ENCODE measurements at regions not wholly inside any gene's neighbourhood (a gene's known extent, or its start where the extent isn't known, plus 50 kb on each side); places are given as distances from the start of the nearest gene placed in this dataset.

GRCh38 chr5:173781816-173782670 is 106.1 kb upstream of the CPEB4 start:
- peak; percentile 76 for DNase-seq (ENCODE audit: low spot score)

- DNase-seq (ENCODE audit: low spot score) = no peak
Observed at GRCh38 chr5:173782671-173783101, 105.5 kb upstream of the CPEB4 start.

DNA sequence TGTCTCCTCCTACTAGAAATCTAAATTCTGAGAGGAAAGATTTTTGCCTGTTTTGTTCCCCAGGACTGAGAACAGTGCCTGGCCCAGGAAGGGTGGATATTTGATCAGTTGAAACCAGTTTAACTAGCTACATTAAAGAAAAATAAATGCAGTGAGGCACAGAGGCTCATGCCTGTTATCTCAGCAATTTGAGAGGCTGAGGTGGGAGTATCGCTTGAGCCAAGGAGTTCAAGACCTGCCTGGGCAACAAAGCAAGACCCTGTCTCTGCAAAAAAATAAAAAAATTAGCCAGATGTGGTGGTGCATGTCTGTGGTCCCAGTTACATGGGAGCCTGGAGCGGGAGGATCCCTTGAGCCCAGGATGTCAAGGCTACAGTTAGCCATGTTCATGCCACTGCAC is 104.8 kb upstream of the CPEB4 start:
- no peak for DNase-seq (ENCODE audit: low spot score)

DNA sequence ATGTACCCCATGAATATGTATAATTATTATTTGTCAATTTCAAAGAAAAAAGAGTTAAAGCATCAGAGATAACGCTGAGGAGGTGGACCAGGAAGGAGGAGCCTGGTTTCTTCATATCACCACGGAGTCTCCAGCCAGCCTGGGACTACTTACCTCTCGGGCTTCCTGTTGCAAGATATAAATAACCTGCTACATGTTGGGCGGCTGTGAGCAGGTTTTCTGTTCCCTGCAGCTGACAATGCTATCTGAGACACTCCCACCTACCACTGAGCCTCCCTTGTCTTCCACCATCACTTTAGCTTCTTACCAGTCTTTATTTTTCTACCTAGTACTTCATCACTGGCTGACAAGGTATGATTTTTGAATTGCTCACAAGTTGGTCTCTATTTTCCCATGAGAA is 102.7 kb upstream of the CPEB4 start:
- no peak for DNase-seq (ENCODE audit: low spot score)

DNA sequence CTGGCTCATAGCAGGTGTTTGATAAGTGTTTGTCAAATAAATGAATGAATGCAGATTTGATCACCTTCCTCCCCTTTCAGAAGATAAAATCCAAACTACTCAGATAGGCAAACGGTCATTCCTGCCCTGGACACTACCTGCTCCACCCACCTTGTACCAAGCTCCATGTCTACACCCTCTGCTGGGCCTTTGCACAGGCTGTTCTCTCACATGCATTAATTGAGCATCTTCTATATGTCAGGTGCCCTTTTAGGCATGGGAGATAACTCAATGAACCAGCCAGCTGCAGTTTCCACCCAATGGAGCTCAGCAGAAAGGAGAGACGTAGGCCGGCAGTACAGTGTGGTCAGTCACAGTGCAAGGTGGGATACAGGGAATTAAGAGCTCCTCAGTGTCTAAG is 102.3 kb upstream of the CPEB4 start:
- no peak for DNase-seq (ENCODE audit: low spot score)

DNA sequence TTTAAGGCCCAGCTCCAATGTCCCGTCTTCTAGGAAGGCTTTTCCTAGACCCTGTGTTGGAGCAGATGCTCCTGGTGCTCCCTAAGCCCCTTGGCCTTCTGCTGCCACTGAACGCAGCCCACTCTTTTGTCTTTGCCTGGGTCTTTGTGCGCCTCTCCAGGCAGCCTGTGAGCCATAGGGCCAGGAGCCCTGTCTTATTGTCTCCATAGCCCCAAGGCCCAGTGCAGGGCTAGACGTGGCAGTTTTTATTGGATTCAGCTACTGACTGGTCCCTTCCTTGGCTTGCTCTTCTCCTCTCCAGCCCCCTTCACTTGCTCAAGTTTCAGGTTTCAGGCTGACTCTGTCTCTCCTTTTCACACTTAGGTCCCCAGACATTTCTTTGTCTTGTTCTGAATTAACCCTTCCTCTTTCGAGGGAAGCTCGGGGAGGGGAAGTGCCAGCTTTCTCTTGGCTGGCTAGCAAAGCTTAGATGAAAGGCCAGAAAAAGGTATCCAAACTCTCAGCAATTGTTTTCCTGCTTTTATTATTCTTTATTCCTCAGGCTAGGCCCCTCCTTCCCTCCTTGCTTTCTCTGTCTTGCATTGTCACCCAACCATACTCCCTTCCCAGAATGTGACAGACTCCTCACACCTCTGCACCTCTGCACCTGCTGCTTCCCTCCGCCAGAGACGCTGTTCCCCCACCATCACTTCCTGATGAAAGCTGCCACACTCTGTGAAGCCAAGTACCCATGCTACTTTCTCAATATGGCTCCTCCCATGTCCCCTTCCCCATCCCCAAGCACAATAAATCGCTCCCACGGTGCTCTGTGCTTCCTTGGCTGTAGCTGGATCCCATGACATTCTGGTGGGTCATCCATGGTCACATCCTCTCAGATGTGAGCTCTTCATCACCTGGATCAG is 101.6 kb upstream of the CPEB4 start:
- no peak for DNase-seq (ENCODE audit: low spot score)

GRCh38 chr5:173789031-173789920 is 98.9 kb upstream of the CPEB4 start:
- peak; percentile 16 for DNase-seq (ENCODE audit: low spot score)

DNA sequence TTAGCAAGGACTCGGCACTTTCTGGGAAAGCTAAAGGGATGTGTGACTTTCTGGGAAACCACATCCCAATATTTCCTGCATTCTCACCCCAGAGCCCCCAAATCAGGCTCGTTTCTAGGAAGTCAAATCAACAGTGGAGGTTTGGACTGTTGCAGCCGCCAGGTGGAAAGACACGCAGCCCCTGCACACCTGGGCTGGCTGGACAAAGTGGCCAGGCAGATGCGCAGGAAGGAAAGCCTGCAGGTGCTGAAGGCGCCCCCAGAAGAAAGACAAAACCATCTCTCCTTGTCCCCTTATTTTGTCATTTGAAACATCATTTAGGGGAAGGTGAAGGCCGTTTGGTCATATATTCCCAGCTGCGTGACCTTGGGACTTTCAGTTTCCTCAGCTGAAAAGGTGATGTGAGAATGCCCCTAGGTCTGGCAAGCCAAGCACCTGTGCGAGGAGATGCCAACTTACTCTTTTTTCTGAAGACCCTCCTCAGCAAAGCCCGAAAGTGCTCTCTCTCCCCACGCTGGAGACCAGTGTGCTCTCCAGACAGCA is 97.9 kb upstream of the CPEB4 start:
- DNase-seq (ENCODE audit: low spot score) = no peak

DNA sequence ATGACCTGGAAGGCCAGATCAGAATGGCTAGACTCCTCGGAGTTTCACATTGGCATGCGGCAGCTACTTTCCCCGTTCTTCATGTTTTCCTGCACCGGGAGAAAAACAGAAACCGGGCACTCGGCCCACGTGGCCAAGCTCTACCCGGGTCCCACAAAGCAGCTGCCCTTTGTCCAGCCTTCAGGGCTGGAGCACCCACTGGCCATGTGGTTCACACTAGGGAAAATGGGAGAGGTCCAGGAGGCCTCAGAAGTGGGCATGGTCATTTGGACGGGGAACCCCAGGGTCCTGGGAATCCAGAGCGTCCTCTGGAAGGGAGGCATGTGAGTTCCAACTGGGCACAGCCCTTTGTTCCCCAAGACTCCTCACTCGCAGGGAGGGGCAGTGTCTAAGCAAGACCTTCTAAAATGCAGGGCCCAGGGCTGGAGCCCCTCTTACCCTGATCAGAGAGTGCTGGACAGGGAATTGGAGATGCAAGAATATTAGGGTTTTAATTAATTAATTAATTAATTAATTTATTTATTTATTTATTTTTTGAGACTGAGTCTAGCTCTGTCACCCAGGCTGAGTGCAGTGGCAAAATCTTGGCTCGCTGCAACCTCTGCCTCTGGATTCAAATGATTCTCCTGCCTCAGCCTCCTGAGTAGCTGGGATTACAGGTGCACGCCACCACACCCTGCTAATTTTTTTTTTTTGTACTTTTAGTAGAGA is 97.2 kb upstream of the CPEB4 start:
- DNase-seq (ENCODE audit: low spot score) = no peak

- no peak for DNase-seq (ENCODE audit: low spot score)
Observed at GRCh38 chr5:173791878-173792277, 96.3 kb upstream of the CPEB4 start.

DNA sequence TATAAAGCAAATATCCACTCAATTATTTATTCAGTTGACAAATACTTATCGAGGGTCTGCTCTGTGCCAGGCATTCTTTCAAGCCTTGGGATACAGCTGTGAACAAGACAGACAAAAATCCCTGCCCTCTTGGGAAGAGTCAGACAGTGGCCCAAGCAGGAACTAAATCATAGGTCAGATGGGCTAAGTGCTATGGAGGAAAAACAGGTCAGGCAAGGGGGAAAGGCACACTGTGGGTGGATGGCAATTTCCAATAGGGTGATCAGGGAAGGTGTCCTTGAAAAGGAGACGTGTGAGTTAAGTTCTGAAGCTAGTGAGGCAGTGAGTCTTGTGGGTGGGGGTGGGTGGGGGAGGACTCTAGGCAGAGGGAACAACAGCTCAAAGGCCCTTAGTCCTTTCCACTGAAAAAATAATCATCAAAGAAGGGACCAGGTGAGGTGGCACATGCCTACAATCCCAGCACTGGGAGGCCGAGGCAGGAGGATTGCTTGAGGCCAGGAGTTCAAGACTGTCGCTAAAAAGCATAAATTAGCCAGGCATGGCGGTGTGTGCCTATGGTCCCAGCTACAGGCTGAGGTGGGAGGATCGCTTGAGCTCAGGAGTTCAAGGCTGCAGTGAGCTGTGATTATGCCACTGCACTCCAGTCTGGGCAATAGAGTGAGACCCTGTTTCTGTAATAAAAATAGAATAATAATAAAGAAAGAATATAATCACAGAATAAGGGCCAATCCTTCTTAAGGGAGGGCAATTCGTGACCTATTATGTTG is 95.2 kb upstream of the CPEB4 start:
- no peak for DNase-seq (ENCODE audit: low spot score)

DNA sequence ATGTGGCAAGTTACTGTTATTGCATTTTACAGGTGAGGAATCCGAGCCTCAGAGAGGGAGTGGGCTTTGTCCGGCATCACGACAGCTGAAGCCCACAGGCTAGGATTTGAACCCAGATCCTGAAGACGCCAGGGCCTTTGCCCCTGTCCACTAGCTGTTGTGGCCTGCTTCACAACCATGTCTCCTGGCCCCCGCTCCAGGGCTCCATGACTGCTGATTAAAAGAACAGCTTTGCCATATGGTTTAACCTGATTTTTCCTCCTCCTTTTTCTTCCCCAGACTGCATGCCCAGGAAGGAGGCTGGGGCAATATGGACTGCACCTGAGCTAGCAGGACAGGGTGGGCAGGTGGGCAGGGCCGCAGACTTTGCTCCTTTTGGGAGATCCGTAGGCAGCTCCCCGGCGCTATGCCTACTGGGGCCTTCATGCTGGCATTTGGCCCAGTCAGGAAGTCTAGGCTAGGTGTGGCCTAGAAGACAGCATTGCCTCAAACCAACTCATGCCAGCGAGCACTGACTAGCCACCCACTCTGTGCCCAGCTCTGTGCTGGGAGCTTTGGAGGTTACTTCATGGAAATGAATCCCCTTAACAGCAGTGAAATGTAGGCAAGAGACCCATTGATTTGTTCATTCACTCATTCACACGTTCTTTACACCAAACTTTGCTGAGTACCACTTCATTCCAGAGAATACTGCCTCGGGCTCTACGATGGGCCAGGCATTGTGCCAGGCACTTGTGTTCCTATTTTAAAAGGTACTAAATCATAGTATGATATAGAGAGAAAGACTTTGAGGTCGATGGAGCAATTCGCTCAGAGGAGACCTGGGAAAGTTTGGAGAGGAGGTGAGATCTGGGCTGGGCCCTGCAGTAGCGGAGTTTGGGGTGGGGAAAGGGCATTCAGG is 94.3 kb upstream of the CPEB4 start:
- DNase-seq (ENCODE audit: low spot score) = no peak

DNA sequence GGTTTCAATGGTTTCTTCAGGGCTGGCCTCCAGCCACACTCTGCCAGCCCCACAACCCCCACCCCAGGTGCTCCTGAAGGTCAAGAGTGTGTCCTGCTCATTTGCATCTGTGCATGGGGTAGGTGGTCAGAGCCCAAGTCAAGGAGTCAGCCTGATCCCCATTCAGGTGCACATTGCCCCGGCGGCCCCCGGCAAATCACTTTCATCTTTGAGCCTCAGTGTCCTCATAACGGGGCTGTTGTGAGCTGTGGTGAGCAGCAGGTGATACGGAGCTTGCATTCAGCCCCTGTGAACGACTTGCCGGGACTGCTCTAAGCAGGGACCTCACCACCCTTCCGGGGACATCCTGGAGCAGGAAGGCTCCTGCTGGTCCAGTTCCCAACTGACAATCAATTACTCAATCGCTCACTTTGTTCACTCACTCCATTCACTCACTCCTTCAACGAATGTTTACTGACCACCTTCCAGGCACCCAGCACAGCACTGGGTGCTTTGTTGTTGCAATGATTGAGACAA is 93.2 kb upstream of the CPEB4 start:
- DNase-seq (ENCODE audit: low spot score) = no peak

DNA sequence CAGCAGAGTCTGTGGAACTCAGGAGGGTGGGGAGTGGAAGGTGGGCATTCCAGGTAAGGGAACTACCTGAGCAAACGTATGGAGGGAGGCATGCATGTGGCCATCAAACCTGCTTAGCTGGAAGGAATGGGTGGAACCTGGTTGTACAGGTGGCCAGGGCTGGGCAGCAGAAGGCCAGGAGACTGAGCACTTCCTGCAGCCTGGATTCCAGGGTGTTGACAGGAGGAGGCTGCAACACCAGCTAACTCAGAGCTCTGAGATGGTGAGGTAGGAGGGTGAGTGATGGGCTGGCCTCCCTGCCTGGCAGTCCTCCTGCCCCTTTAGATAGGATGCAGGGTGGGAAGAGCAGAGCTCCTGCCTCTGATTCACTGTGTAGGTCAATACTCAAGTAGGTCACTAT is 92.5 kb upstream of the CPEB4 start:
- no peak for DNase-seq (ENCODE audit: low spot score)

GRCh38 chr5:173796721-173797495 is 91.2 kb upstream of the CPEB4 start:
- DNase-seq (ENCODE audit: low spot score) = no peak

DNA sequence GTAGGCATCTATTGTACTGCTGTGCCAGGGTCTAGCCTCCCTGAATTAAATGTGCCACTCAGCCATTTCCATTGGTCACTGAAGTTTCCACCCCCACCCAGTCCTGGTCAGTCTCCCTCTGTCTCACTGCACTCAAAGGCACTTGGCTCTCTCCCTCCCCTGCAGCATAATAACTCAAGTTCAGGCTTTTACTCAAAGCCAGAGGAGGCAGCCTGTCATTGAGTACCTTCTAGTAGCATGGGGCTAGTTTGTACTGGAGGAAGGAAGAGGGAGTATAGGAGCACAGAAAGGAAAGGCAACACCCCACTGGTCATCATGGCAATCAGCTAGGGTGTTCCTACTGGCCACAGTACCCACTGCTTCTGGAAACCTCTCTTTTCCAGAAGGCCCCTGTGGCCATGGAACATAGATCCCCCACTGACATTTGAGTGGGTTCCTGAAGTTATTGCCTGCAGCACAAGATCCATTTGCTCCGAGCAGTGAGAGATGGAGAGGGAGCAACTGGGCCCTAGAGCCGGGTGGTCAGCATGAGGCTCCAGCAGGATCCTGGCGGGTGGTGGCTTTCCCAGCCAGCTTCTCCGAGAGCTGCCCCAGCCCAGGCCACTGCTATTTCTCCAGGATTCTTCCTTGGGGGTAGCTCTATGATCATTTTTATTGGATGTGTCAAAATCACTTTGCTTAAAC is 89.9 kb upstream of the CPEB4 start:
- no peak for DNase-seq (ENCODE audit: low spot score)

DNA sequence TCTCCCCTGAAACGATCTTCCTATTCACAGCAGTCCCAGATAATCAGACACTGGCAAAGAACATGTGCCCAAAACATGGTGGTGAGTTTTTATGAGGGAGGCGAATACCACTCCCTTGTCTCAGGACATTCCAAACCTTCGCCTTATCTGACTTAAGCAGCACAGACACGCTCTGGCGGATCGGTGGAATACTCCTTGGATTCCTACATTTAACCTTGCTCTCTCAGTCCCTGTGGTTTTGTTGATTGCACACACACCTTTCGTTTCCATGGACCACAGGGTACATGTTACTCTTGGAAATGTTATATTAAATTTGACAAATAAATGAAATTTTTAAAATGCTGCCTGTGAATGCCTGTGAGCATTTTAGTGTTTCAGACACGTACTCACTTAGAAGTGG is 87.8 kb upstream of the CPEB4 start:
- DNase-seq (ENCODE audit: low spot score) = no peak

GRCh38 chr5:173801006-173801405 is 87.1 kb upstream of the CPEB4 start:
- DNase-seq (ENCODE audit: low spot score) = no peak
